GM19463 (cell line): ENCODE measurements at regions not wholly inside any gene's neighbourhood (a gene's known extent, or its start where the extent isn't known, plus 50 kb on each side); places are given as distances from the start of the nearest gene placed in this dataset.

Experiments
- ATAC-seq: cut with Tn5 transposase; IDR thresholded peaks from one replicate; pipeline ENCODE4 v1.9.1; 2021; ENCODE audit warnings: mild to moderate bottlenecking, moderate library complexity; ENCODE audit not compliant: unreplicated experiment

DNA sequence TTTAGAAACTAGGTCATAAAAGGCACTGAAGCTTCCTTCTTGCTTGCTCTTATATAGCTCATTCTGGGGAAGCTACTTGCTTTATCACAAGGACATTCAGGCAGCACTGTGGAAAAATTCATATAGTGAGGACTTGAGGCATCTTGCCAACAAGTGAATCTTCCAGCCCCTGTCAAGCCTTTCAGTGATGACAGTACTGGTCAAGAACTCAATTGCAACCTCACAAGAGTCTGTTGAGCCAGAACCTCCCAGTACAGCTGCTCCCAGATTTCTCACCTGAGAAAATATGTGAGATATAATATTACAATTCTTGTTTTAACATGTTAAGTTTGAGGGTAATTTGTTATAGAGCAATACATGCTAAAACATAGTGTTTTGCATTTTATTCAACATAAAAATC, 2011.0 kb upstream of the NUDT12 start:
- ATAC-seq: no peak

GRCh38 chr5:105565531-105565930, 2002.9 kb upstream of the NUDT12 start:
- ATAC-seq: no peak

GRCh38 chr5:105563842-105564241, 2001.3 kb upstream of the NUDT12 start:
- ATAC-seq: no peak

DNA sequence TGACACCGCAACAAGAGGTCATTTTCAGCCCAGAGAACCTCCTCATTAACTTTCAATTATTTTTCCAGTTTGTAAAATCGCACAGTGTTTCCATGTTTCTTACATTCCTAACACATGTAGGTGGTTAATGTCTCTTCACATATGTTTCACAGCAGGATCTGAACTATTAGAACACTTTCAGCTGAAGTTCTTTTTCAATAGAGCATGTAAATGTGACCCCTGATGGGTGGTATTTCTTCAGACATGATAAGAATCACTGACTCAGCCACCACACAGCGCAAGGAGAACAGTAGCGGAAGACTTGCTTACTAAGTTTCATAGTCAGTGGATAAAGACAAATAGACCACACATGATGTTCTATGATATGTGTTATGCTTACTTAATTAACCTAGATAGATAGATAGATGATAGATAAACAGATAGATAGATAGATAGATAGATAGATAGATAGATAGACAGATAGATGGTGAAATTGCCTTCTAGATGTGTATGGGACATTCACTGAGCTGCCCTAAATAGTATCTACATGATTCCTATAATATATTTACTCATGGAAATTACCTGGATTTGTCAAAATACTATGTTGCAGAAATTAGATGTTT, 1992.1 kb upstream of the NUDT12 start:
- no peak for ATAC-seq

DNA sequence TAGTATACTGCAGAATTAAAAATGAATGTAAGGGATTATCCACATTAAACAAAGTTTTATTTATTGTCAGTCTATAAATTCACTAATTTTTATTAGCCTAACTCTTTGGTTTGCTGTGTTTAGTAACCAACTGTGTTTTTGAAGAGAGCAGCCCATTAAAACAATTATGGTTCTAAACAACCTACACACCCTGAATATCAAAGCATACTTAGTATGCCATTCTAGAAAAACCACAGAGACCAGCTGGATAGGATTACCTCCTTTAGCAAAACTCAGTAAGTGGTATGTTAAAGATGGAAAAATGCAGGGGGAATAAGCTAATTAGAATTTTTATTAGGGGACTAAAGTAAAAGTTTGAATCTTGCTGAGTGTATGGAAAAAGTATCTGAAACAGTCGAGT, 1981.7 kb upstream of the NUDT12 start:
- ATAC-seq: no peak

- no peak for ATAC-seq
Measured at GRCh38 chr5:105536675-105537074, 1974.1 kb upstream of the NUDT12 start.

- no peak for ATAC-seq
Measured at GRCh38 chr5:105530716-105531261, 1968.2 kb upstream of the NUDT12 start.

DNA sequence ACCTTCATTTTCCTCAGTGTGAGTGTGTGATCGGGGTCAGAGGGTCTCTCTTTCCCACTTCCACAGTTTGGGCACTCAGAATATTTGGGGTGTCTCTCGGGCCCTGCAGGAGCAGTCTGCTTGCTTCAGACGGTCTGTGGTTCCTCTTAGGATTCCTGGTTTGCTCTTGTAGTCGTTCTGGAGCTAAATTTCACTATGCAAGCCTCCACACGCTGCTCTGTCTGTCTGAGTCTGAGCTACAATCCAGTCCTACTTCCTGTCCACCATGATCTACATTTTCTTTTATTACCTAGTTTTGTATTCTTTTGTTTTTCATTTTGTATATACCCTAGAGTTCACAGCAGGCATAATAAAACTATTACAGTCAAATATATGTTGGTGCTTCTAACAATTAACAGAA, 1967.3 kb upstream of the NUDT12 start:
- ATAC-seq: no peak

GRCh38 chr5:105508519-105508918, 1945.9 kb upstream of the NUDT12 start:
- ATAC-seq: no peak

GRCh38 chr5:105506692-105507277, 1944.2 kb upstream of the NUDT12 start:
- ATAC-seq: no peak

DNA sequence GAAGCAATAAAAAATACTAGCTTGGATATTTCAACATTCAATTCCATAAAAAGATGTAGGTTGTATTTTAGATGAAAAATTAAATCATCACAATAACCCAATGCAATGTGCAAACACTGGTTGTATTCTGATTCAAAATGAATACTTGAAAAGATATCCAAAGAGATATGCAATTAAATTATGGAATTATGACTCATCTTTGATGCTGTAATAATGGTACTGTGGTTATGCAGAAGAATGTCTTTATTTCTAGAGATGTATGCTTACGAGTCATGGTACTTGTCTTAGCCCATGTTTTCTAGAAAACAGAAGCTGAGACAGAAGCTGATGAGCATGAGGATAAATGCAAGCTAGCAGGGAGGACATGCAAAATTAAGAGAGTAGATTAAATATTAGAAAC, 1941.4 kb upstream of the NUDT12 start:
- ATAC-seq: no peak

DNA sequence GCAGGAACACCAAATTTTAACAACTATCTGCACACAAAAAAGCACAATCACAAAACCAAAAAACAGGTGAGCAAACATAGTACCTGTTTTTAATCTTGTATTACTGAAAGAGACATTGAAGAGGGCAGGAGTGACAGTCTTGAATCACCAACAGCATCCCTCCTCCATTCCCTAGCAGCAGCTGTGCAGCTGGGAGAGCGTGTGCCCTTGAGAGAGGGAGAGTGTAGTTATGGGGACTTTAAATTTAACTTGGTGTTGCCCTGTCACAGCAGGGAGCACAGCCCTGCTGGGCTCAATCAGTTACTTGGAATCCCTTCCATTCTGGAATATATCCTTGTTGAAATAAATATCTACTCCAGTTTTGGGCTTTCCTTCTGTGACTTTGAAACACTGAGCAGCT, 1938.7 kb upstream of the NUDT12 start:
- no peak for ATAC-seq

DNA sequence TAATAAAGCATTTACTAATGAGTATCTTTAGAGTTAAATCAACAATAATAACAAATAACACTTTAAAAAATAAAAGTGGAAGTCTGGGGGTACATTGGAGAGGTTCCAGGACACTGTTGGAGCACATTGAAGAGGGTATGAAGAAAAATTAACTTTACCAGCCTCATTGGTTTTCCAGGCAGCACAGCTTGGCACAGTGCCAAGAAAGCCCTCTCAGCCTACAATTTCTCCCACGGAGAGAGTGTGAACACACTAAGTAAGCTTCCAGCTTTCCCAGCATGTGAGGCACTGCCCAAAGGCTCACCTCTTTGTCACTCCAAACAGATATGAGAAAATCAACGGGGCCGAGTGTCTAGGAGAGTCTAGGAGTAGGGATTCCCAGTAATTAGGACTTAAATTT, 1912.8 kb upstream of the NUDT12 start:
- no peak for ATAC-seq

DNA sequence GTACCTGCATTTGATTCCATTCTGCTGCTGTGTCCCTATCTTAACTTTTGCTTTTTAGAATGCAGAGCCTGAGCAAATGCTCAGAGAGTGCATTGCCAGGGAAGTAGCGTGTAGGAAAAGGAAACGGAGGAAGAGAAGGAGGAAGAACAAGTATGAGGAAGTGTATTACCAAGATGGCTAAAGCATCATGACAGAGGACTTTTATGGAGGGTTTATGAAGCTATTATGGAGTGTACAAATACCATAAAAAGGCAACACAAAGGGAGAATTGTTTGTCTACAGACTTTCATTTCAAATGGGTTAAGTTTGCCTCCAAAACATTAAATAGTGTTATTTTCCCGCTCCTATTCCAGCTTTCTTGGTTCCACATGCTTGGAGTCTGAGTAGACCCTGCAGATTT, 1899.8 kb upstream of the NUDT12 start:
- ATAC-seq: no peak

DNA sequence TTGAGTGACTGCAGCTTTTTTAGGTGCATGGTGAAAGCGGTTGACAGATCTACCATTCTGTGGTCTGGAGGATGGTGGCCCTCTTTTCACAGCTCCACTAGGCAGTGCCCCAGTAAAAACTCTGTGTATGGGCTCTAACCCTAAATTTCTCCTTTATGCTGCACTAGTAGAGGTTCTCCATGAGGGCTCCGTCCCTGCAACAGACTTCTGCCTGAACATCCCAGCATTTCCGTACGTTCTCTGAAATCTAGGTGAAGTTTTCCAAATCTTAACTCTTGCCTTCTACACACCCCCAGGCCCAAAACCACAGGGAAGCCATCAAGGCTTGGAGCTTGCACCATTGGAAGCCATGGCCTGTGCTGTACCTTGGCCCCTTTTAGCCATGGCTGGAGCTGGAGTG, 1898.1 kb upstream of the NUDT12 start:
- ATAC-seq: no peak

GRCh38 chr5:105453216-105453807, 1890.7 kb upstream of the NUDT12 start:
- ATAC-seq: no peak

DNA sequence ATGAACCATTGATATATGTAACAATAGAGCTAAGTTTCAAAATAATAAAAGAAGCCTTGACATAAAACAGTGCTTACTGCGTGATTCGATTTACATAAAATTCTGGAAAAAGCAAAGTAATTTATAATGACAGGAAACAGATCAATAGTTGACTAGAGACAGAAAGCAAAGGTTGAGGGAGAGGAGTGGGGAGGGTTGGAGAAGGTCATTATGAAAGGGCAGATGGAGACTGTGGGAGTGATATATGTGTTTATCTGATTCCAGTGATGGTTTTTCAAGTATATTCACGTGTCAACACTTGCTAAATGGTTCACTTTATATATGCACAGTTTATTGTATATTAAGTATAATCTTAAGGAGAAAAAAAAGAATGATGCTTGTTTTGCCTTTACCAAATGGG, 1885.7 kb upstream of the NUDT12 start:
- ATAC-seq: no peak

DNA sequence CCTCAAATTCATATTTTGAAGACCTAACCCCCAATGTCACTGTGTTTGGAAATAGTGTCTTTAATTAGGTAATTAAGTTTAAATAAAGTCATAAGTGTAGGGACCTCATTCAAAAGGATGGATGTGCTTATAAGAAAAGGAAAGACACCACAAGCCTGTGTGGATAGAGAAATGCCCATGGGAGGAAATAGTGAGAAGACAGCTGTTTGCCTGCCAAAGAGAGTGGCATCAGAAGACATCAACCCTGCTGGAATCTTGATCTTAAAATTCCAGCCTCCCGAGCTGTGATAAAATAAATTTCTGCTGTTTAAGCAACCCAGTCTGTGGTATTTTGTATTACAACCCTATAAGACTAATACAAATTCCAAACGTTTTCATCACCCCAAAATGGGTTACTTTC, 1867.9 kb upstream of the NUDT12 start:
- no peak for ATAC-seq

GRCh38 chr5:105428451-105429380, 1866.1 kb upstream of the NUDT12 start:
- no peak for ATAC-seq

DNA sequence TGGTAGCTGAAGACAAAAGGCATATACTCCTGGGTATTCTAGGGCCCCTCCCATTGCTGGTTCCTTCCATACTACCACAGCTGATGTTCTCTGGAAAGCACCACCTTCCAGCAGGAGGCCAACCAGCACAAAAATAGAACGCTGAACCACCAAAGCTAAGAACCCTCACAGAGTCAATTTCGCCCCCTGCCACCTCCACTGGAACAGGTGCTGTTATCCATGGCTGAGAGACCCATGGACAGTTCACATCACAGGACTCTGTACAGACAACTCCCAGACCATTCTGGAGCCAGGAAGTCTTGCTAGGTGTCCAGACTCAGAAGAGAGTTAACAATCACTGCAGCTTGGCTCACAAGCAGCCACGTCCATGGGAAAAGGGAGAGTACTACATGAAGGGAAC, 1851.5 kb upstream of the NUDT12 start:
- no peak for ATAC-seq

DNA sequence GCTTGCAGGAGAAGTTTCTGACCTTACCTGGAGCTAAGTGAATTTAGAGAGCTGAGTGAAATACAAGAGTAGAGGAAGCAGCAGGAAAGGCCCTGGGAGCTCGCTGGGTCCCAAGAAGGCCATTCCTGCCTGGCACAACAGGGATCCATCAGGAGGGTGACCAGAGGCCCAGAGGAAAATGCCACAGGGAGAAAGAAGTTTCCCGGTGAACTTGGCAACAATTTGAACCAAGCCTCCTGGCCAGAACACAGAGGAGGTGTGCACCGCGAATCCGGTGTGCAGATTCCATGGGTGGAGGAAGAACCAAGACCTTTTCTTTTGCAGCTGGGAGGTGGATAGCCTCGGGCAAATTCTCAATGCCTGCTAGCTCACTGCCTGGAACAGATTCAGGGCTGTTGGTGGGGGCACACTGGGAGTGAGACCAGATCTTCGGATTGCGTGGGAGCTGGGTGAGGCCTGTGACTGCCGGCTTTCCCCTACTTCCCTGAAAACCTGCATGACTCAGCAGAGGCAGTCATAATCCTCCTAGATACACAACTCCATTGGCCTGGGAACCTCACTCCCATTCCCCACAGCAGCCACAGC, 1850.9 kb upstream of the NUDT12 start:
- ATAC-seq: no peak
